ENCODE measurements at regions not wholly inside any gene's neighbourhood (a gene's known extent, or its start where the extent isn't known, plus 50 kb on each side); places are given as distances from the start of the nearest gene placed in this dataset.
A peak's percentile ranks its signal among the peaks of the same experiment; 100 is the strongest.

- no peak for DNase-seq
- intact Hi-C loops (cut with DNase I): no loop called here
Observed at GRCh38 chr18:72605376-72605775, 61.2 kb upstream of the CBLN2 start.

GRCh38 chr18:72601944-72602343, 57.8 kb upstream of the CBLN2 start:
- no peak for DNase-seq
- intact Hi-C loops (cut with DNase I): no loop called here

GRCh38 chr18:72601481-72601880, 57.3 kb upstream of the CBLN2 start:
- peak in 1 of 10 donors; percentile 70 for DNase-seq
- intact Hi-C loops (cut with DNase I): no loop called here
